ENCODE measurements at regions not wholly inside any gene's neighbourhood (a gene's known extent, or its start where the extent isn't known, plus 50 kb on each side); places are given as distances from the start of the nearest gene placed in this dataset.

DNA sequence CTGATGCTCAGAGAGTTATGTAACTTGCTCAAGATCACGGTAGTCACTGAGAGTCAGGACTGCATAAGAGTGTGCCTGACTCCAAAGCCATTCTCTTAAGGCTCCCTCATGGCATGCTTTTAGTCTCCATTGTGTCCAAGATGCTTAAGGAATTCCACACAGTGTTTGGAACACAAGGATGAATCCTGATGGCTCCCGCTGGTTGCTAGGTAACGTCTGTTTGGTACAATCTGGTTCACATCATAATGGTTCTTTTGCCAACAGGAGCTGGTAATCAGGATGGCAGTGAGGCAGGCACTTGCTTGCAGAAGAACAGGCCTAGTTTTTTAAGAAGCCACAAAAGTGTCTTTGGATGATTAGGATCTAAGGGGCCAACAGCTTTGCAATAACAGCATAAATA is 436.5 kb upstream of the DAB1 start (continued):
- TF ChIP-seq, protein P1, sequence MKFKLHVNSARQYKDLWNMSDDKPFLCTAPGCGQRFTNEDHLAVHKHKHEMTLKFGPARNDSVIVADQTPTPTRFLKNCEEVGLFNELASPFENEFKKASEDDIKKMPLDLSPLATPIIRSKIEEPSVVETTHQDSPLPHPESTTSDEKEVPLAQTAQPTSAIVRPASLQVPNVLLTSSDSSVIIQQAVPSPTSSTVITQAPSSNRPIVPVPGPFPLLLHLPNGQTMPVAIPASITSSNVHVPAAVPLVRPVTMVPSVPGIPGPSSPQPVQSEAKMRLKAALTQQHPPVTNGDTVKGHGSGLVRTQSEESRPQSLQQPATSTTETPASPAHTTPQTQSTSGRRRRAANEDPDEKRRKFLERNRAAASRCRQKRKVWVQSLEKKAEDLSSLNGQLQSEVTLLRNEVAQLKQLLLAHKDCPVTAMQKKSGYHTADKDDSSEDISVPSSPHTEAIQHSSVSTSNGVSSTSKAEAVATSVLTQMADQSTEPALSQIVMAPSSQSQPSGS (CRISPR knock-in tag; IDR thresholded peaks at IDR 0.05): no peak
- no peak for TF ChIP-seq MIER1 (IDR thresholded peaks at IDR 0.05; ENCODE audit: low read depth)
- no peak for TF ChIP-seq FOXJ3 (CRISPR knock-in tag; IDR thresholded peaks at IDR 0.05)

DNA sequence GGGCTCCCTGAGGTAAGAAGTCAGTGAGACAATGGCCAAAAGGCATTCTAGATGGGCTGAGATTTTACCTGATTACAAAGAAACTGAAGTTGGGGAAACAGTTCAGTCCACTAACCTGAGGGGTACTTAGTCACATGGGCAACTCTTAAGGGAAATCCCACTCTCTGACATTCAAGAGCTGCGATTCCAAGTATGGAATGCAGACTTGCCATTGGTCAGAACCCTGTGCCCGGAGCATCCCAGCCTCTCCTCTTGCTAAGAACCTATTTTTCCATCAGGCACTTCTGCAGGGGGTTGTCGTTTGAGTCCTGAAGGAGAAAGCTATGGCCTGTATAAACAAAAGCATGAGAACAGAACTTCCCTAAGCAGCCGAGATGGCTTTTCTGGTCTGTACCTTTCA is 434.9 kb upstream of the DAB1 start:
- Histone ChIP-seq H3K27me3 (ENCODE audit: control insufficient read depth in 2 of 2, insufficient read depth in 2 of 2, low read length in 2 of 2) (no peaks in the 10 kb centered on the region), H4K20me1 (replicated peaks; ENCODE audit: control insufficient read depth, insufficient read depth, low read length) (no peaks in the 10 kb centered on the region), H3K4me1 (replicated peaks in 1 of 2; ENCODE audit: control insufficient read depth in 2 of 2, insufficient read depth in 2 of 2, low read length in 2 of 2) (no peaks in the 10 kb centered on the region), H3K9me1 (ENCODE audit: control insufficient read depth, insufficient read depth, low read length) (no peaks in the 10 kb centered on the region), H3K4me3 (no peak overlapping the region), H3K9ac (ENCODE audit: insufficient read depth in 1 of 2, low read depth in 2 of 2, low read length in 2 of 2) (no peak overlapping the region), H3K36me3 (ENCODE audit: control insufficient read depth, insufficient read depth, low read length) (no peaks in the 10 kb centered on the region), H3K27ac (ENCODE audit: extremely low read depth, low read depth, low read length) (no peak overlapping the region), H2AFZ (ENCODE audit: low read depth, low read length) (no peak overlapping the region), H3K79me2 (ENCODE audit: control insufficient read depth, insufficient read depth, low read length) (no peaks in the 10 kb centered on the region), H3K4me2 (ENCODE audit: insufficient read depth, low read length) (no peak overlapping the region), H3K9me3 (replicated peaks; ENCODE audit: control insufficient read depth, insufficient read depth, low read depth, low read length) (no peaks in the 10 kb centered on the region)
- intact Hi-C loops (cut with micrococcal nuclease) (no loop called here), in situ Hi-C loops (cut with MboI) (no loop called here)
- FAIRE-seq (no peak), DNase-seq (ENCODE audit: extremely low read depth in 1 of 4, low spot score in 3 of 4) (no peak), ATAC-seq (no peak)
- POLR2A ChIA-PET: no interaction called here
- 0% methylated on average over 4 of the region's 4 CpGs for WGBS (ENCODE audit: insufficient coverage, low coverage, missing lambda C conversion rate)
- no TSS peak for BruUV-seq (replicated peaks)
- TF ChIP-seq BRF1 (IDR thresholded peaks at IDR 0.05; ENCODE audit: borderline replicate concordance, extremely low read depth, insufficient read length) (no peak), ZNF764 (CRISPR knock-in tag; IDR thresholded peaks at IDR 0.05; ENCODE audit: low read depth) (no peak)
- CTCF ChIA-PET (ENCODE audit: low intra/inter-chr PET ratio): no interaction called here

Measured in K562 (cell line).